ENCODE measurements at regions not wholly inside any gene's neighbourhood (a gene's known extent, or its start where the extent isn't known, plus 50 kb on each side); places are given as distances from the start of the nearest gene placed in this dataset.

DNA sequence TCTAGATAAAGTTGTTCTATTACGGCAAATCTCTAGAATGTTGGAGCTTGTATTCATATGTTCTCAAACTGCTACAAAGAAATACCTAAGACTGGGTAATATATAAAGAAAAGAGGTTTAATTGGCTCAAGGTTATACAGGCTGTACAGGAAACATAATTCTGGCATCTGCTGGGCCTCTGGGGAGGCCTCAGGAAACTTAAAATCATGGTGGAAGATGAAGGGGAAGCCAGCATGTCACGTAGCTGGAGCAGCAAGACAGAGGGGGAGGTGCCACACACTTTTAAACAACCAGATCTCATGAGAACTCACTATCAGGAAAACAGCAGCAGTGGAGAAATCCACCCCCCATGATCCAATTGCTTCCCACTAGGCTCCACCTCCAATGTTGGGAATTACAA lies 390.4 kb upstream of the ADGRL4 start:
- no peak for DNase-seq

DNA sequence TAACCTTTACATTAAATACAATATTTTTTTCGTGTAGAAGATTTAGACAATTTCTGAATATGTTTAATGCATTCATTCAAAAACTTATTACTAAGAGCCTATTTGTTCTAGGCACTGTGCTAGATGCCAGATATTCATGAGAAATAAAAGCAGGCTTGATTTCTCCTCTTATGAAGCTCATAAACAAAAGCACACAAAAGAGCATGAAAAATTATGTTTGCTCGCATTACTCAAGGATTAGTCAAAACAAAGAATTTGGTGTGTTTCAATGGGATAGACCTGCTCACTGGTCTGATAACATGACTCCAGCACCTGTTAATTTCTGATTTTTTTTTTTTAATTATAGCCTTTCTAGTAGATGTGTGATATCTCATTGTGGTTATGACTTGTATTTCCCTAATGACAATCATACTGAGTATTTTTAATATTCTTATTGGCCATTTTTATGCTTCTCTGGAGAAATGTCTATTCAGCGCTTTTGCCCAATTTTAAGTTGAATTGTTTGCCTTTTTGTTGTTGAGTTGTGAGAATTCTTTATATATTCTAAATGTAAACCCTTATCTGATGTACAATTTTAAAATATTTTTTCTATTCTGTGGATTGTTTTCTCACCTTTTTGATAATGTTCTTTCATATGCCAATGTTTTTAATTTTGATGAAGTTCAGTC lies 382.3 kb upstream of the ADGRL4 start:
- DNase-seq: no peak

DNA sequence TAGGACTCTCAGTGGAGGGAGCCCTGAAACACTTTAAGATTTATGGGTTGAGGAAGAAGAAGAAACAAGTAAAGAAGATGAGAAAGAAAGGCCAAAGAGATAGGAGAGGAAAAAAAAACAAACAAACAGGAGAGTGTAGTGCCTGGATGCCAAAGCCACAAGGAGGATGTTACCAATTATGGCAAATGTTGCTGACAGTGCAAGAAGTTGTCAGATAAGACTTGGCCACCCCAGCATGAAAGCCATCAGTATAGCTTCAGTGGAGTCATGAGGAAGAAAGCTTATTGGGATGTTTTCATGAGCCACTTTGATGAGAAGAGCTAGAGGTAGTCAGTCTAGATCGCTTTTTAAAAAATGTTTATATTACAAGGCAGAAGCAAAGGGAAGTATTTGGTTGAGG lies 380.2 kb upstream of the ADGRL4 start:
- DNase-seq: no peak

- DNase-seq: no peak
Measured at GRCh38 chr1:79380078-79380477, 373.5 kb upstream of the ADGRL4 start.

DNA sequence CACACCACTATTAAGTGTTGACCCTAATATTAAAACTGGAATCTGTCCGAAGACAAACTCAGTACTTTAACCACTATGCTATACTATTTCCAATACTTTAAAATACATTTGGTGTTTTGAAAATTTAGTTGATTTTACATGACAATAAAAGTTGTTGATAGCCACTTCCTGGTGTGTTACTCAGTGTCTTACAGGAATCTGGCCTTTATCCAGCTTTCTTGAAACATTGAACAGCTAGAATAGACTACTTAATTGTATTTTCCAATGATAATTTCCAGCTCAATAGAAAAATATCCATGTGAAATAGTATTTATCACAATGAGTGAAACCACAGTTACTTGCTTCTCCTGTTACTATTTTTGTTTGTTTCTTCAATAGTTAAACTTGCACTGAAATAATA lies 369.6 kb upstream of the ADGRL4 start:
- DNase-seq: no peak

DNA sequence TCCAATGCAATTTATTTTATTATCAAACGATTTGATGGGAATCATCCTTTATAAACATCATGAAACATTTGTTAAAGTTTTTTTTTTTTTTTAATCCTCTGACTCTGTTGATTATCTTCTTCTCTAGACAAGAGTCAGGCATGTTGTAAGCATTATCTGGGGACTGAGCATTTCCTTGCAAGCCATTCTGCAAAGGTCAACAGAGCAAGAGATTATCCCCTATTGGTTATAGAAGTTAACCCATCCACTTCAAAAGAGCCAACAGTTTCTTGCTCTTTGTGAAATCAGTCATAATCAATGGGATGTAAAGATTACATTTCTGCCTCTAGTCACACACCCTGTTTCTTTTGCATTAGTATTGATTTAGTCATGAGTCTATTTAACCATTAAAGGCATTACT lies 368.8 kb upstream of the ADGRL4 start:
- DNase-seq: no peak

- DNase-seq: no peak
Measured at GRCh38 chr1:79374397-79374796, 367.9 kb upstream of the ADGRL4 start.

- DNase-seq: no peak
Measured at GRCh38 chr1:79373481-79374125, 367.1 kb upstream of the ADGRL4 start.

DNA sequence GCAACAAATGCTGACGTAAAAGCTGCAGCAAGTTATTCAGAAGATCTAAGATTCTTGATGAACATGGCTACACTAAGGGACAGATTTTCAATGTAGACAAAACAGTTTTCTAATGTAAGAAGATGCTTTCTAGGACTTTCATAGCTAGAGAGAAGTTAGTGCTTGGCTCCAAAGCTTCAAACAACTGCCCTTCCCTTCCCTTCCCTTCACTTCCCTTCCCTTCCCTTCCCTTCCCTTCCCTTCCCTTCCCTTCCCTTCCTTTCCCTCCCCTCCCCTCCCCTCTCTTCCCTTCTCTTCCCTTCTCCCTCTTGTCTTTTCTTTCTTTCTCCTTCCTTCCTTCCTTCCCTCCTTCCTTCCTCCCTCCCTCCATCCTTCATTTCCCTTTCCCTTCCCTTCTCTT lies 365.3 kb upstream of the ADGRL4 start:
- DNase-seq: no peak

GRCh38 chr1:79369091-79369490 lies 362.6 kb upstream of the ADGRL4 start:
- no peak for DNase-seq

GRCh38 chr1:79364896-79365295 lies 358.4 kb upstream of the ADGRL4 start:
- no peak for DNase-seq

- no peak for DNase-seq
Measured at GRCh38 chr1:79363430-79363829, 356.9 kb upstream of the ADGRL4 start.

DNA sequence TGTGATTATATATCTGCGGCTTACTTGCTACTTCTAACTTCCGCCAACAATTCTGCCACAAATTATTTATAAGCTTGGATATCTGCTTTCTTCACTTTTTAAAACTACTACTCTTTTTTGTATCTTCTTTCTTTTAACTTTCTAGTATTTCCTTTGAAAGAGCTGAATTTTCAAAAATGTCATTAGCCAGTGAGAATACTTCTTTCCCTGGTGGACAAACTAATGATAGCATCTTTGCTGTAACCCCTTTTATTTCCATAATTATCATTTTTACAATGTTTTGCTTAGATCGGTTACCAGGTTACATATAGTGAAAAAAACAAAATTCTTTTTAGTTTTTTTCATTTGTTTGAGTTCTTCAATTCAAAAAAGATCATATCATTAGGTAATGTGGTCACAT lies 355.9 kb upstream of the ADGRL4 start:
- DNase-seq: no peak

GRCh38 chr1:79355090-79355489 lies 348.6 kb upstream of the ADGRL4 start:
- DNase-seq: no peak

DNA sequence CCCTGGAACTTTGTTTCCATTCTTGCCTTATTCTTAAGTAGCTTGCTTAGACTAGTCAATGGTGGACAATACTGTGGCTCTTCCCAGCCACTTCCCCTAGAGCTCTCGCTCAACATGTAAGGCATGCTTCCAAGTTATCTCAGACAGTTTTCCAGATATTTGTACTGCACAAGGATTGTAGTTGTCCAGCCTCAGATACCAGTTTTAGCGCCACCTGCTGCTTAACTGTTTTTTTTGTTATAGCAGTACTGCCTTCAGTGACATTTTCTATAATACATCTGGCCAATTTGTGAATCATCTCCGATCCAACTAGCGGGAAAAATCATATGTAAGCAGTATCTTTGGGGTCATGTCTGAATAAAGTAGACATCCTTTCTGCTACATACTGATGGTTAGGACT lies 346.7 kb upstream of the ADGRL4 start:
- DNase-seq: no peak

DNA sequence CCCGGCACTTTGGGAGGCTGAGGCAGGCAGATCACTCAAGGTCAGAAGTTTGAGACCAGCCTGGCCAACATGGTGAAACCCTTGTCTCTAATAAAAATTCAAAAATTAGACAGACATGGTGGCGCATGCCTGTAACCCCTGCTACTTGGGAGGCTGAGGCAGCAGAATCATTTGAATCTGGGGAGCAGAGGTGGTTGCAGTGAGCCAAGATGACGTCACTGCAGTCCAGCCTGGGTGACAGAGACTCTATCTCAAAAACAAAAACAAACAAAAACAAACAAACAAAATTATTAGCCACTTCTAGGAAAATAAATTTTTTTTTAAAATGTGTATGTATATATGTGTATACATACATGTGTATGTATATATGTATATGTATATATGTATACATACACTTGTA lies 320.3 kb upstream of the ADGRL4 start:
- no peak for DNase-seq

GRCh38 chr1:79325705-79326104 lies 319.2 kb upstream of the ADGRL4 start:
- DNase-seq: no peak

DNA sequence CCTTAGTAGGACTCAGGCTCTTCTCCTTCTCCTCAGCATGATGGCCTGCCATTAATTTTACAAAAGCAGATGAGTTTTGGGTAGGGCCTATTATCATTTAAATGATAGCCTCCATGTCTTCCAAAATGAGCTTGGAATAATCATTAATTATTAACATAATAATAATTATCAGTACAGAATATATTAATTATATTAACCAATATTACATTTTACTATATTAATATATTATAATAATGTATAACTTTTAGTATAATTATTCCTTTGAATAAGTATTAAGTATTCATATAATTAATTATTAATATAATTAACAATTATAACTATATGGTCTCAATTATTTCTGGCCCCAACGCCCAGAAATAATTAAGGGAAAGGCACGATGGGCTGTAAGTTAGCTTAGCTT lies 318.6 kb upstream of the ADGRL4 start:
- DNase-seq: no peak

DNA sequence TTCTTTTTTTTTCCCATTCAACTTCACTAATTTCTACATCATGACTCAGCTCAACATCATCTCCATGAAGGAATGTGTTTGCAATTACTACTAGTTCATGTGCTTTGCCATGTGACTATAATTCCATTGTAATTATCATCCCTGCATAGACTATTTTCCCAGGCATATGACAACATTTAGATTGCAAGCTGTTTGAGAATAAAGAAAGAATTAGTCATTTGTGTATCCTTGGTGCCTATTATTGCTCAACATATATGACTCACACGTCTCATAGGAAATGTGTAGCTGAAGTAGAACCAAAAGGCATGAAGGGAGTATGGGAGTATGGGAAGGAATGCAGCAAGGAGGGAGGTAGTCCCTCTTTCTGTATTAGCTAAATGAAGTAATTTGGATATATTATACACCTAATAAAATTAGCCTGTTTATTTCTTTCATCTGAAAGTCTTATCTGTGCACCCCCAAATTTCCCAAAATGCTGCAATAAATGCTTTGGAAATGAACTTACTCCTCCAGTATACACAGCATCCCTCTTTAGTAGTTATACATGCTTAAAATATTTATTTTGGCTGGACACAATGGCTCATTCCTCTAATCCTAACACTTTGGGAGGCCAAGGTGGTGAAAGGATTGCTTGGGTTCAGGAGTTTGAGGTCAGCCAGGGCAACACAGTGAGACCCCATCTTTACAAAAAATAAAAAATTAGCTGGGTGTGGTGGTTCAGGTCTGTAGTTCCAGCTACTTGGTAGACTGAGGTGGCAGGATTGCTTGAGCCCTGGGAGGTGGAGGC lies 316.9 kb upstream of the ADGRL4 start:
- no peak for DNase-seq

DNA sequence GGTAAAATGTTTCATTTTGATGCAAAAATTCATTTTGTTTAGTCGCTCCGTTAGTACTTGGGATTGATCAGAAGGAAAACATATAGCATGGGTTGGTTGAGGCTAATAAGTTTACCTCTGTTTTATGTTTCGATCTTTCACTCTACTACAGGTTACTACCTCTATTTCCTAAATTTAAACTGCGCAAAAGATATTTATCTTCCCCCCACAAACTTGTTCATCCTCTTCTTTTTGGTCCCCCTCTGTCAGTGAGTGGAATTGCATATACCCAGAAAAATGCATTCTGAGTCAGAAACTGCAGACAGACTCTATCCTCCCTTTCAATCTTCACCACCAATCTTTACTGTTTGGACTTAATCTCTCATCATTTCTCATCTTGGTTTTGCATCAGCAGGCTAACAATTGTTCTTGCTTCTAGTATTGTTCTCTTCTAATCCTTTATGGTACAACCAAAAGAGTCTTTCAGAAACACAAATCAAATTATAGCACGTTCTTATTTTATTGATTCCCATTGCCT lies 316.0 kb upstream of the ADGRL4 start:
- DNase-seq: no peak

DNA sequence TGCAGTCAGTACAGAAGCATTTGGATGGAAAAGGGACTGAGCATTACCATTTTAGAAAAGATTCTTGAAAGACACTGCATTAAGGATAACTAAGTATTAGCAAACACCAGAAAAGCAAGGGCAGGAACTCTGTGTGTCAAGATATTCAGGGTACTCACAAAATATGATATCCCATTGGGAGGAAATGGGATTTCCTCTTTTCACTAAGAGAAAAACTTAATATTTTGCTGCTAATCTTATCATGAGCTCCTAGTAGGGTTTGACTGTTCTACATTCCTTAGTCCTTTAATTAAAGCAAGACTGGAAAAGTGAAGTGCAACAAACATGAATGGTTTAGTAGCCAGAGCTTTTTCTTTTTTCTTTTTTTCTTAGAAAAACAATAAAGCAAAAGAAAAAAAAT lies 305.9 kb upstream of the ADGRL4 start:
- DNase-seq: no peak

DNA sequence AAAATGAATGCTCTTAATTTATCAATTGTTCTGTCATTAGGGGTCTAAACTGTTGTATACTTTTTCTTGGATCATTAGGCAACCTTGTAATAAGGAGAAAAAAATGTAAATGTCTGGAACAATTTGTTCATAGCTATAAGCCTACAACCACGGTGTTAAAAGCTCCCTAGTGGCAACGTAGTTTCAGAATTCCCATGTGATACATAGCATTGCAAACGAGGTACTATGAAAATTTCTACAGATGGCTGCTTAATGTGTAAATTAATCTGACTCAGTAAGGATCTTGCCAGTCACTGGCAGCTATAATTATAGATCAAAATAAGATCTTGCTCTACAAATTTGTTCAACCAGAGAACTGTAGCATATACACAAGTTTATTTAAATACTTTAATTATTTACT lies 304.1 kb upstream of the ADGRL4 start:
- DNase-seq: no peak

DNA sequence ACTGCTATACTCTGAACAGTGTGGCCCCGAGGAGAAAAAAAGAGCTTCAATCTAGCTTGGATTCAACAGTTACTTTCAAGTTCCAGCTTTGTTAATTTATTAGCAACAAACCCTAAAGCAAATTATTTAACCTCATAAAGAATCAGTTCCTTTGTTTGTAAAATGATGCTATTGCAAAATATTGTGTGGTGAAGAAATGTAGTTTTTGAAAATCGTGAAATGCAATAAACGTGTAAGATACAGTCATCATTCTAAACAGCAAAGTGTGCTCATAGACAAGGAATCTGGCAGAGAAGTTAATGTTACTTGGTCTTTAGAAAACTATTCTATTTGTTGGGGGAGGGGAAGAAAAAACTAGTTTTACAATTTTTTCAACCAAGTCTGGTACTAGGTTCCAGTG lies 297.6 kb upstream of the ADGRL4 start:
- DNase-seq: no peak

GRCh38 chr1:79303040-79303439 lies 296.5 kb upstream of the ADGRL4 start:
- no peak for DNase-seq
